Left cardiac atrium (tissue), 4 donors: ENCODE measurements at regions not wholly inside any gene's neighbourhood (a gene's known extent, or its start where the extent isn't known, plus 50 kb on each side); places are given as distances from the start of the nearest gene placed in this dataset.
"Not testable (repeated sequence)": the region's sequence is repeated elsewhere in the genome, so short reads cannot be mapped to it uniquely, and the experiment has no call there.

ENCODE experiments used
- ATAC-seq, 2 donors: fragments of 200-7000 bp; cut with Tn5 transposase; one replicate each; pipeline ENCODE4 v1.9.1; 2020; ENCODE audit warnings: mild to moderate bottlenecking in 2 of 2, moderate library complexity in 2 of 2
- DNase-seq: peaks from one replicate; pipeline ENCODE4 v3.0.0-alpha.2; 2020
- intact Hi-C, 2 donors: fragments of 100-400 bp; cut with DNase I; formaldehyde crosslinking; loops; one replicate each; pipeline versions ENCODE4 v1.14.1 to v1.15.1; 2022 to 2023
- donor health status: DM: no; HTN: yes; CAD: no.
- donor health status: DM: no; HTN: yes; CAD: no; lungs with severe emphysema.
- donor health status: DM: yes; HTN: yes; CAD: no.
- donor health status: Dilated cardiomyopathy.

- intact Hi-C loops, DNase-seq, ATAC-seq: not testable (repeated sequence)
Observed at GRCh38 chr7:55743454-55743717, 119.2 kb downstream of the SEPTIN14 start.

- DNase-seq, ATAC-seq, intact Hi-C loops: not testable (repeated sequence)
Observed at GRCh38 chr7:55742651-55743453, 119.7 kb downstream of the SEPTIN14 start.

- DNase-seq, intact Hi-C loops, ATAC-seq: not testable (repeated sequence)
Observed at GRCh38 chr7:55741721-55742631, 120.6 kb downstream of the SEPTIN14 start.

DNA sequence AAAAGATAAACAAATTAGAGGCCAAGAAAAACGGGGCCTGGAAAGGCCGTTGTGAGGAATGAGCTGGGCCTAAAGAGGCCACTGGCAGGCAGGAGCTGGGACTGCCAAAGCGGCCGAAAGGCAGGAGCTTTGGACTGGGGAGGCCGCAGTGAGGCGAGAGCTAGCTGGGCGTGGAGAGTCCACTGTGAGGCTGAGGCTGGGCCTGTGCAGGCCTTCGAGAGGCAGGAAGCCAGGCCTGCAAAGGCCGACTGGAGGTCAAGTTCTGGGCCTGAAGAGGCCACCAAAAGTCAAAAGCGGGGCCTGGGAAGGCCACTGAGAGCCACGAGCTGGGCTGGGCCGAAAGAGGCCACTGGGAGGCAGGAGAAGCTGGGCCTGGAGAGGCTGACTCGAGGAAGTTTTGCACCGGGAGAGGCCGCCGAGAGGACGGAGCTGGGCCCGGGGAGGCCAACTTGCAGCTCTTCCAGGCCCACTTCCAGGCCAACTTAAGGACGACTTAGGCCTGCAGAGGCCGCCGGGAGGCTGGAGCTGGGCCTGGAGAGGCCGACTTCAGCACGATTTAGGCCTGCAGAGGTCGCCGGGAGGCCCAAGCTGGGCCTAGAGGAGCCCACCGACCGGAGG, 121.8 kb downstream of the SEPTIN14 start:
- ATAC-seq, DNase-seq, intact Hi-C loops: not testable (repeated sequence)

GRCh38 chr7:55740053-55740452, 122.5 kb downstream of the SEPTIN14 start:
- DNase-seq, ATAC-seq, intact Hi-C loops: not testable (repeated sequence)

DNA sequence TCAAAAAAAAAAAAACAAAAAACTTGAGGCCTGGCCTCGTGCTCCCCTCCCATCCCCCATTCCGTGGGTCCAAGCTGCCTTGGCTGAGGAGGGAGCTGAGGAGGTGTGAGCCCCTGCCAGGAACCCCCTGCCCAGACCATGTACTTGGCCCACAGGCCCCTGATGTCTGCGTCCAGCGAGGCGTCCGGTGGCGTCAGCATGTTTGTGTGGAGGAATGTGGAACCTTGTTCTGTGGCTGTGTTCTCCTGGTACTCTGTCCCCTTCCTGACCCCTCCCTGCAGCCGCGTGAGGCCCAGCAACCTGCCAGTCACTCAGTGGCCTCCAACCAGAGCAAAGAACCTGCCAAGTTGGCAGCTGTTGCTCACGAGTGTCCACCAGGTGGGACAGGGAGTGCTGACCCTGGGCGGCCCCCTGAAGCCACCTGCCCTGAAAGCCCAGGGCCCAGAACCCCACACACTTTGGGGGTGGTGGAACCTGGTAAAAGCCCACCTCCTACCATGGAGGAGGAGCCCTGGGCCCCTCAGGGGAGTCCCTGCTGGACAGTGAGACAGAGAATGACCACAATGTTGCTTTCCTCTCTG, 125.8 kb downstream of the SEPTIN14 start:
- ATAC-seq, DNase-seq, intact Hi-C loops: not testable (repeated sequence)

GRCh38 chr7:55733241-55734140, 129.1 kb downstream of the SEPTIN14 start:
- DNase-seq (no peak), ATAC-seq (no peak)
- intact Hi-C loops, result no loop called here

GRCh38 chr7:55731931-55732330, 130.6 kb downstream of the SEPTIN14 start:
- DNase-seq, result no peak
- no peak for ATAC-seq
- intact Hi-C loops, result no loop called here

DNA sequence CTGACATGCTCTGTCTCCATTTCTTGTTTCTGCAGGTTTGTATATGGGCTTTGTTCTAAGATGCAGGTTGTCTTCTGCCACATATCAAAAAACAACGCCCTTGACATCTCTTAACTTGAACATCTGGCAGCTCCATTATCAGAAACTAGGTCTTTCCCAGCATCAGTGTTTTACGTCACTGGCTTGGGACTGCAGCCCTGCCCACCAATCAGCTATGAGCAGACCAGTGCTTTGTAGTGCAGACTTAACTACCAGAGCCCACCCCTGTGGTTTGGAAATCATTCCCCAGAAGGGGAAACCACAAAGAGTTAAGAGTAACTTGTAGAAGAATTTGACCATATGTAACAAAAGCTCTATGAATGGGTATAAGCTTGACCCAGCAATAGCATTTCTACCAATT, 132.4 kb downstream of the SEPTIN14 start:
- intact Hi-C loops, result no loop called here
- ATAC-seq, result no peak

GRCh38 chr7:55723621-55723941, 139.0 kb downstream of the SEPTIN14 start:
- DNase-seq, result no peak
- intact Hi-C loops, result no loop called here
- ATAC-seq, result no peak

More for the DNA sequence above, 132.4 kb downstream of the SEPTIN14 start:
- DNase-seq, result no peak

- intact Hi-C loops, DNase-seq: not testable (repeated sequence)
- peak; percentile 68 to 88 for ATAC-seq
Observed at GRCh38 chr7:55722874-55723620, 139.5 kb downstream of the SEPTIN14 start.

DNA sequence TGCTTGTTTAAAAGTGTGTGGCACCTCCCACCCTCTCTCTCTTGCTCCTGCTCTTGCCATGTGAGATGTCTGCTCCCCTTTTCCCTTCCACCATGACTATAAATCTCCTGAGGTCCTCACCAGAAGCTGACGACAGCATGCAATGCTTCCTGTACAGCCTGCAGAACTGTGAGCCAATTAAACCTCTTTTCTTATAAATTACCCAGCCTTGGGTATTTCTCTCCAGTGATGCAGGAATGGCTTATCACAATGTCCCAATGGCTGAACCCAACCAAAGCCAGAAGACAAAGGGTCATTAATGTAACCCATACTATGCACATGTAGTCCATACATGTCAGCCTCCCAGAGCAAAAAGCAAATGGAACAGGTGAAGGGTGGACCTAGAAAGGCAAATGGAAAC, 141.5 kb downstream of the SEPTIN14 start:
- DNase-seq, intact Hi-C loops, ATAC-seq: not testable (repeated sequence)

DNA sequence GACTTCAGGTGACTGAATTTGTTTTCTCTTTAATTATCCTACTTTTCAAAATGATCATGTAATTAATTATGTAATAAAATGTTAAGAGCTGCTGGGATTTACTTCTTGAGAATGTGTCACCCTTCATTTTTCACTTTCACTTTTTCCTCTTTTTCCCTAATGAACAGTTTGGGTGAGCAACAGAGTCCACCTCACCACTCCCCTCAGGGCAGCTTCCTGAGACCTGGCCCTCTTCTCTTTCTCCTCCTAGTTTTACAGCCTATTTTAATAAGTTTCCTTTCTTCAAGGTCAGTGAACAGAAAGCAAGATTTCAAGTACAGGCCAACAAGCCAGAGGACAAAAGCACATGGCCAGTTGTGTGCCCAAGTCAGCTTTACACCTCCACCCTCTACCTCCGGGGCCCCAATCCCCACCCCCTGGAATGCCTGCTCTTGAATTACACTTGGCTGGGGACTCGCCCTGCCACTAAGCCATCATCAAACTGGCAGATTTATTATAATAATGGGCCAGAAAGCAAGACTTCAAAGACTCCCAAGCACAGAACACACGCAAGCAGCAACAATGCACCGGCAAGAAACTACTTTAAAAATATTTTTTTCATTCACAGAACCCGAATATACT, 143.1 kb upstream of the VOPP1 start:
- intact Hi-C loops, DNase-seq: not testable (repeated sequence)
- peak in 1 of 2 donors; percentile 76 for ATAC-seq

- ATAC-seq, DNase-seq, intact Hi-C loops: not testable (repeated sequence)
Observed at GRCh38 chr7:55714370-55714769, 142.1 kb upstream of the VOPP1 start.

DNA sequence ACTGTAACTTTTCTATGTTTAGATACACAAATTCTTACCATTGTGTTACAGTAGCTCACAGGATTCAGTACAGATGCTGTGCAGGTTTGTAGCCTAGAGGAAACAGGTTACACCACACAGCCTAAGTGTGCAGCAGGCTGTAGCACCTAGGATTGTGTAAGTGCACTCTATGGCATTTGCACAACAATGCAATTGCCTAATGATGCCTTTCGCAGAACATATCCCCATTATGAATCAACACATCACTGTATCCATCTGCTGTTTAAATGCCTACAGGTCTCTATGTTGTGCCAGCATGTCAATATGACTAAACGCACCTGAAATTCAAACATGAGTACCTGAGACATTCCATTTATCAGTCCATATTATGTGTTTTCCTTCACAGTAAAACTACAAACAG, 138.0 kb upstream of the VOPP1 start:
- intact Hi-C loops, ATAC-seq, DNase-seq: not testable (repeated sequence)

DNA sequence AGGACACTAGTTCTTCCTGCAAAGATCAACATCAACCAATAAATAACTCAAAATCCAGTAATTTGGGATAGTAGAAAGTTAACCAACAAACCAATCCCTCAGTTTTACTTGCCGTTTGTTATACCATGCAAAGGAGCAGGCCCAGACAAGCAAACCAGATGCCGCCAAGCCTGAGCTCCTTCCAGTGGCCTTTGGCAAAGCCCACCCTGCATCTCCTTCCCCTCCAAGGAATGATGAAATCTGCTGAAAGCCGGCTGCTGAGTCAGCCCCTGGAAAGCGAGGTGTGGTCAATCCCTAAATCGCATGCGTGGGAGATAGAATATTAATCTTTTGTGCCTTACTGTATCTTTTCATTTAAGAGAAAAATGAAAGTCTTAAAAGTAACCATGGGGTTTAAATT, 135.7 kb upstream of the VOPP1 start:
- peak; percentile 54 for DNase-seq

GRCh38 chr7:55707410-55707809, 135.1 kb upstream of the VOPP1 start:
- intact Hi-C loops, DNase-seq, ATAC-seq: not testable (repeated sequence)

More for the DNA sequence above, 135.7 kb upstream of the VOPP1 start:
- peak in 1 of 2 donors; percentile 86 for ATAC-seq
- intact Hi-C loops, result not testable (repeated sequence)
